ENCODE measurements at regions not wholly inside any gene's neighbourhood (a gene's known extent, or its start where the extent isn't known, plus 50 kb on each side); places are given as distances from the start of the nearest gene placed in this dataset.

GRCh38 chr2:220469201-220469600, 841.8 kb downstream of the SLC4A3 start:
- no peak overlapping the region for H2AFZ ChIP-seq (ENCODE audit: low read length)
- H3K9me2 ChIP-seq (replicated peaks; ENCODE audit: low read depth, low read length): no peaks in the 10 kb centered on the region
- TF ChIP-seq EZH2phosphoT487 (IDR thresholded peaks at IDR 0.05; ENCODE audit: borderline replicate concordance): no peak
- TF ChIP-seq, protein P1, sequence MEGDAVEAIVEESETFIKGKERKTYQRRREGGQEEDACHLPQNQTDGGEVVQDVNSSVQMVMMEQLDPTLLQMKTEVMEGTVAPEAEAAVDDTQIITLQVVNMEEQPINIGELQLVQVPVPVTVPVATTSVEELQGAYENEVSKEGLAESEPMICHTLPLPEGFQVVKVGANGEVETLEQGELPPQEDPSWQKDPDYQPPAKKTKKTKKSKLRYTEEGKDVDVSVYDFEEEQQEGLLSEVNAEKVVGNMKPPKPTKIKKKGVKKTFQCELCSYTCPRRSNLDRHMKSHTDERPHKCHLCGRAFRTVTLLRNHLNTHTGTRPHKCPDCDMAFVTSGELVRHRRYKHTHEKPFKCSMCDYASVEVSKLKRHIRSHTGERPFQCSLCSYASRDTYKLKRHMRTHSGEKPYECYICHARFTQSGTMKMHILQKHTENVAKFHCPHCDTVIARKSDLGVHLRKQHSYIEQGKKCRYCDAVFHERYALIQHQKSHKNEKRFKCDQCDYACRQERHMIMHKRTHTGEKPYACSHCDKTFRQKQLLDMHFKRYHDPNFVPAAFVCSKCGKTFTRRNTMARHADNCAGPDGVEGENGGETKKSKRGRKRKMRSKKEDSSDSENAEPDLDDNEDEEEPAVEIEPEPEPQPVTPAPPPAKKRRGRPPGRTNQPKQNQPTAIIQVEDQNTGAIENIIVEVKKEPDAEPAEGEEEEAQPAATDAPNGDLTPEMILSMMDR (conservative IDR thresholded peaks at IDR 0.05; ENCODE audit: low read length): no peak
- no peaks in the 10 kb centered on the region for H3K27me3 ChIP-seq (ENCODE audit: insufficient read depth, low read length, poor library complexity, severe bottlenecking)
- no peaks in the 10 kb centered on the region for H3K9me3 ChIP-seq (ENCODE audit: insufficient read depth, low read depth, low read length)
- no peak overlapping the region for H3K9ac ChIP-seq (ENCODE audit: low read depth, low read length, poor library complexity, severe bottlenecking)
- no peak overlapping the region for H3K4me3 ChIP-seq (ENCODE audit: low read length, poor library complexity, severe bottlenecking)
- no peaks in the 10 kb centered on the region for H3K36me3 ChIP-seq (ENCODE audit: insufficient read depth, low read length)
- H3K79me2 ChIP-seq (ENCODE audit: insufficient read depth, low read length): no peaks in the 10 kb centered on the region
- H3K4me2 ChIP-seq (ENCODE audit: low read depth, low read length, poor library complexity, severe bottlenecking): no peak overlapping the region
- no peaks in the 10 kb centered on the region for H3K4me1 ChIP-seq (ENCODE audit: insufficient read depth, low read length, poor library complexity, severe bottlenecking)
- H3F3A ChIP-seq (ENCODE audit: low read depth): no peaks in the 10 kb centered on the region
- H4K20me1 ChIP-seq (ENCODE audit: insufficient read depth, low read length, poor library complexity, severe bottlenecking): no peaks in the 10 kb centered on the region

GRCh38 chr2:220473611-220474010, 846.2 kb downstream of the SLC4A3 start:
- Histone ChIP-seq H3K36me3 (ENCODE audit: insufficient read depth, low read length) (no peaks in the 10 kb centered on the region), H4K20me1 (ENCODE audit: insufficient read depth, low read length, poor library complexity, severe bottlenecking) (no peaks in the 10 kb centered on the region), H3K4me1 (ENCODE audit: insufficient read depth, low read length, poor library complexity, severe bottlenecking) (no peaks in the 10 kb centered on the region), H3K79me2 (ENCODE audit: insufficient read depth, low read length) (no peaks in the 10 kb centered on the region), H3K9ac (ENCODE audit: low read depth, low read length, poor library complexity, severe bottlenecking) (no peak overlapping the region), H3K9me2 (replicated peaks; ENCODE audit: low read depth, low read length) (no peaks in the 10 kb centered on the region), H3K4me3 (ENCODE audit: low read length, poor library complexity, severe bottlenecking) (no peak overlapping the region), H3K27me3 (ENCODE audit: insufficient read depth, low read length, poor library complexity, severe bottlenecking) (no peaks in the 10 kb centered on the region), H3F3A (ENCODE audit: low read depth) (no peaks in the 10 kb centered on the region), H3K4me2 (ENCODE audit: low read depth, low read length, poor library complexity, severe bottlenecking) (no peak overlapping the region), H2AFZ (ENCODE audit: low read length) (no peak overlapping the region), H3K9me3 (ENCODE audit: insufficient read depth, low read depth, low read length) (no peaks in the 10 kb centered on the region)
- TF ChIP-seq, protein P1 (conservative IDR thresholded peaks at IDR 0.05; ENCODE audit: low read length): no peak
- no peak for TF ChIP-seq EZH2phosphoT487 (IDR thresholded peaks at IDR 0.05; ENCODE audit: borderline replicate concordance)

- Histone ChIP-seq H3K4me2 (ENCODE audit: low read depth, low read length, poor library complexity, severe bottlenecking) (no peak overlapping the region), H3F3A (ENCODE audit: low read depth) (no peaks in the 10 kb centered on the region), H3K9ac (ENCODE audit: low read depth, low read length, poor library complexity, severe bottlenecking) (no peak overlapping the region), H4K20me1 (ENCODE audit: insufficient read depth, low read length, poor library complexity, severe bottlenecking) (no peaks in the 10 kb centered on the region), H3K4me1 (ENCODE audit: insufficient read depth, low read length, poor library complexity, severe bottlenecking) (no peaks in the 10 kb centered on the region), H3K9me3 (ENCODE audit: insufficient read depth, low read depth, low read length) (no peaks in the 10 kb centered on the region), H3K4me3 (ENCODE audit: low read length, poor library complexity, severe bottlenecking) (no peak overlapping the region), H3K36me3 (ENCODE audit: insufficient read depth, low read length) (no peaks in the 10 kb centered on the region), H3K79me2 (ENCODE audit: insufficient read depth, low read length) (no peaks in the 10 kb centered on the region), H3K9me2 (replicated peaks; ENCODE audit: low read depth, low read length) (no peaks in the 10 kb centered on the region), H2AFZ (ENCODE audit: low read length) (no peak overlapping the region), H3K27me3 (ENCODE audit: insufficient read depth, low read length, poor library complexity, severe bottlenecking) (no peaks in the 10 kb centered on the region)
- TF ChIP-seq, protein P1 (conservative IDR thresholded peaks at IDR 0.05; ENCODE audit: low read length): no peak
- no peak for TF ChIP-seq EZH2phosphoT487 (IDR thresholded peaks at IDR 0.05; ENCODE audit: borderline replicate concordance)
Observed at GRCh38 chr2:220476877-220477276, 849.4 kb downstream of the SLC4A3 start.

Measured in Loucy (cell line).